LNCaP clone FGC (cell line): ENCODE measurements at regions not wholly inside any gene's neighbourhood (a gene's known extent, or its start where the extent isn't known, plus 50 kb on each side); places are given as distances from the start of the nearest gene placed in this dataset.

Source experiments
- DNase-seq: peaks from one replicate; pipeline ENCODE4 v3.0.0-alpha.2; 2011; ENCODE audit warnings: low read depth
- H3K4me3 ChIP-seq: 2 replicates; pipeline ENCODE4 v1.5.1; 2011; ENCODE audit warnings: mild to moderate bottlenecking, low read depth, low read length, control low read depth
- CTCF ChIP-seq: IDR thresholded peaks from 2 replicates; pipeline ENCODE4 v1.5.1; 2012; ENCODE audit warnings: mild to moderate bottlenecking; ENCODE audit not compliant: control insufficient read depth, insufficient read depth; ENCODE audit errors: extremely low read depth

GRCh38 chr19:28827382-28827781, 385.6 kb downstream of the UQCRFS1 start:
- H3K4me3 ChIP-seq = no peak overlapping the region
- DNase-seq = no peak
- TF ChIP-seq CTCF = no peak

- no peak for DNase-seq
- no peak overlapping the region for H3K4me3 ChIP-seq
- no peak for TF ChIP-seq CTCF
Measured at GRCh38 chr19:28823338-28823961, 389.5 kb downstream of the UQCRFS1 start.

GRCh38 chr19:28820289-28820688, 392.7 kb downstream of the UQCRFS1 start:
- H3K4me3 ChIP-seq = no peak overlapping the region
- TF ChIP-seq CTCF = peak; percentile 40
- DNase-seq = no peak

GRCh38 chr19:28815257-28815656, 397.7 kb downstream of the UQCRFS1 start:
- TF ChIP-seq CTCF = no peak

GRCh38 chr19:28794301-28794700, 418.6 kb downstream of the UQCRFS1 start:
- DNase-seq = no peak
- no peak for TF ChIP-seq CTCF
- no peak overlapping the region for H3K4me3 ChIP-seq

More at GRCh38 chr19:28815257-28815656, 397.7 kb downstream of the UQCRFS1 start:
- no peak overlapping the region for H3K4me3 ChIP-seq
- DNase-seq = no peak

- DNase-seq = no peak
- no peak for TF ChIP-seq CTCF
- no peak overlapping the region for H3K4me3 ChIP-seq
Measured at GRCh38 chr19:28793391-28794168, 419.4 kb downstream of the UQCRFS1 start.
